LNCaP clone FGC (cell line): ENCODE measurements at regions not wholly inside any gene's neighbourhood (a gene's known extent, or its start where the extent isn't known, plus 50 kb on each side); places are given as distances from the start of the nearest gene placed in this dataset.

Experiments
- DNase-seq: peaks from one replicate; pipeline ENCODE4 v3.0.0-alpha.2; 2011; ENCODE audit warnings: low read depth
- H3K4me3 ChIP-seq: 2 replicates; pipeline ENCODE4 v1.5.1; 2011; ENCODE audit warnings: mild to moderate bottlenecking, low read depth, low read length, control low read depth
- CTCF ChIP-seq: IDR thresholded peaks from 2 replicates; pipeline ENCODE4 v1.5.1; 2012; ENCODE audit warnings: mild to moderate bottlenecking; ENCODE audit not compliant: control insufficient read depth, insufficient read depth; ENCODE audit errors: extremely low read depth

- DNase-seq: no peak
- TF ChIP-seq CTCF: no peak
- no peak overlapping the region for H3K4me3 ChIP-seq
These were observed 77.2 kb upstream of the ZBED5 start for GRCh38 chr11:10935015-10935559.

- no peak for TF ChIP-seq CTCF
- peak overlapping the region; percentile 48 for H3K4me3 ChIP-seq
- DNase-seq: peak; percentile 30
These were observed 76.5 kb upstream of the ZBED5 start for GRCh38 chr11:10934293-10934860.

- TF ChIP-seq CTCF: peak; percentile 90
- DNase-seq: peak; percentile 83
- H3K4me3 ChIP-seq: peak overlapping the region; percentile 48
These were observed 75.8 kb upstream of the ZBED5 start for GRCh38 chr11:10933455-10934292.

- DNase-seq: no peak
- TF ChIP-seq CTCF: no peak
- no peak overlapping the region for H3K4me3 ChIP-seq
These were observed 75.1 kb upstream of the ZBED5 start for GRCh38 chr11:10932976-10933375.

- TF ChIP-seq CTCF: no peak
- DNase-seq: peak; percentile 61
- peak overlapping the region; percentile 48 for H3K4me3 ChIP-seq
These were observed 74.2 kb upstream of the ZBED5 start for GRCh38 chr11:10931761-10932670.

GRCh38 chr11:10930972-10931760, 73.3 kb upstream of the ZBED5 start:
- no peak for TF ChIP-seq CTCF
- H3K4me3 ChIP-seq: peak overlapping the region; percentile 48
- DNase-seq: no peak
